Tibial nerve (tissue), 4 donors: ENCODE measurements at regions not wholly inside any gene's neighbourhood (a gene's known extent, or its start where the extent isn't known, plus 50 kb on each side); places are given as distances from the start of the nearest gene placed in this dataset.
"Not testable (repeated sequence)": the region's sequence is repeated elsewhere in the genome, so short reads cannot be mapped to it uniquely, and the experiment has no call there.

Experiments used
- CTCF ChIP-seq, 5 experiments: fragments of 200-600 bp in 3 of 5; fragments of 450-650 bp in 2 of 5; sonication (generic) in 3 of 5; IDR thresholded peaks; one replicate each; pipeline ENCODE4 v1.5.1; 2016 to 2019; ENCODE audit warnings: antibody characterized with exemption in 5 of 5, mild to moderate bottlenecking in 3 of 5, moderate library complexity in 2 of 5
- EP300 ChIP-seq, 2 donors: sonication (generic); formaldehyde crosslinking; IDR thresholded peaks; one replicate each; pipeline ENCODE4 v1.6.1; 2017; ENCODE audit warnings: antibody characterized with exemption in 2 of 2, mild to moderate bottlenecking in 1 of 2
- POLR2A ChIP-seq, 2 donors: fragments of 450-650 bp; IDR thresholded peaks; one replicate each; pipeline ENCODE4 v1.6.1; 2017; ENCODE audit warnings: antibody characterized with exemption in 2 of 2, mild to moderate bottlenecking in 2 of 2, moderate library complexity in 2 of 2

GRCh38 chr1:161454865-161455707 is 50.2 kb upstream of the FCGR2A start:
- not testable (repeated sequence) for TF ChIP-seq CTCF, POLR2A, EP300 (IDR thresholded peaks at IDR 0.05)
